SK-N-SH treated with all-trans-retinoic acid at 6 μM for 48 hours (cell line): ENCODE measurements at regions not wholly inside any gene's neighbourhood (a gene's known extent, or its start where the extent isn't known, plus 50 kb on each side); places are given as distances from the start of the nearest gene placed in this dataset.

ENCODE experiments used
- ARNTL ChIP-seq: fragments of 450-650 bp; formaldehyde crosslinking; IDR thresholded peaks from 2 replicates; pipeline ENCODE4 v1.5.0; 2020; ENCODE audit warnings: low read depth, mild to moderate bottlenecking, moderate library complexity, borderline replicate concordance
- BACH2 ChIP-seq: fragments of 250-450 bp; sonication (Bioruptor Pico); IDR thresholded peaks from 2 replicates; pipeline ENCODE4 v1.9.0; 2021; ENCODE audit warnings: mild to moderate bottlenecking, borderline replicate concordance
- CREB5 ChIP-seq: fragments of 250-450 bp; sonication (Bioruptor Pico); IDR thresholded peaks from 2 replicates; pipeline ENCODE4 v1.5.1; 2020; ENCODE audit warnings: low read depth, mild to moderate bottlenecking, moderate library complexity
- GLIS3 ChIP-seq: fragments of 250-450 bp; sonication (Bioruptor Pico); IDR thresholded peaks from 2 replicates; pipeline ENCODE4 v1.5.0; 2020; ENCODE audit warnings: mild to moderate bottlenecking, moderate library complexity
- PATZ1 ChIP-seq: fragments of 250-450 bp; sonication (Bioruptor Pico); IDR thresholded peaks from 2 replicates; pipeline ENCODE4 v1.8.0; 2020; ENCODE audit warnings: mild to moderate bottlenecking, moderate library complexity, borderline replicate concordance
- PPARA ChIP-seq: fragments of 250-450 bp; sonication (Bioruptor Pico); IDR thresholded peaks from 2 replicates; pipeline ENCODE4 v1.5.0; 2020; ENCODE audit warnings: mild to moderate bottlenecking, borderline replicate concordance
- SNAI2 ChIP-seq: fragments of 250-450 bp; sonication (Bioruptor Pico); IDR thresholded peaks from 2 replicates; pipeline ENCODE4 v1.5.0; 2020; ENCODE audit warnings: mild to moderate bottlenecking, moderate library complexity
- TSHZ2 ChIP-seq: fragments of 250-450 bp; sonication (Bioruptor Pico); IDR thresholded peaks from 2 replicates; pipeline ENCODE4 v1.5.0; 2020; ENCODE audit warnings: mild to moderate bottlenecking, moderate library complexity
- ZFP3 ChIP-seq: fragments of 250-450 bp; sonication (Bioruptor Pico); IDR thresholded peaks from 2 replicates; pipeline ENCODE4 v1.5.0; 2020; ENCODE audit warnings: mild to moderate bottlenecking, moderate library complexity
- ZNF565 ChIP-seq: fragments of 450-650 bp; formaldehyde crosslinking; conservative IDR thresholded peaks from 2 replicates; pipeline ENCODE4 v1.5.0; 2020; ENCODE audit warnings: low read depth, mild to moderate bottlenecking, moderate library complexity
- ZNF70 ChIP-seq: fragments of 450-650 bp; formaldehyde crosslinking; IDR thresholded peaks from 2 replicates; pipeline ENCODE4 v1.5.0; 2020; ENCODE audit warnings: mild to moderate bottlenecking, moderate library complexity
- ZNF8 ChIP-seq: fragments of 450-650 bp; formaldehyde crosslinking; IDR thresholded peaks from 2 replicates; pipeline ENCODE4 v1.5.0; 2020; ENCODE audit warnings: mild to moderate bottlenecking, moderate library complexity

- no peak for TF ChIP-seq ZNF70 (CRISPR knock-in tag)
- no peak for TF ChIP-seq PPARA
- TF ChIP-seq SNAI2 (CRISPR knock-in tag) = no peak
- TF ChIP-seq TSHZ2 = no peak
- no peak for TF ChIP-seq ZFP3
- no peak for TF ChIP-seq PATZ1
- no peak for TF ChIP-seq CREB5 (CRISPR knock-in tag)
- no peak for TF ChIP-seq GLIS3
- TF ChIP-seq ARNTL = no peak
- no peak for TF ChIP-seq BACH2 (CRISPR knock-in tag)
- no peak for TF ChIP-seq ZNF8 (CRISPR knock-in tag)
- TF ChIP-seq ZNF565 (CRISPR knock-in tag) = no peak
These were observed 132.6 kb upstream of the SHH start for GRCh38 chr7:155944901-155945300.
